Occipital lobe (tissue), 1 donor: ENCODE measurements at regions not wholly inside any gene's neighbourhood (a gene's known extent, or its start where the extent isn't known, plus 50 kb on each side); places are given as distances from the start of the nearest gene placed in this dataset.
A peak's percentile ranks its signal among the peaks of the same experiment; 100 is the strongest.
"Not testable (repeated sequence)": the region's sequence is repeated elsewhere in the genome, so short reads cannot be mapped to it uniquely, and the experiment has no call there.

Source experiments
- DNase-seq: peaks from one replicate; lab custom pipeline; 2025; lab: John Stamatoyannopoulos, UW

GRCh38 chr6:112927641-112928320 is 580.7 kb downstream of the RFPL4B start:
- DNase-seq, result no peak

GRCh38 chr6:112929641-112930040 is 582.5 kb downstream of the RFPL4B start:
- no peak for DNase-seq

- no peak for DNase-seq
Observed at GRCh38 chr6:112931832-112932231, 584.7 kb downstream of the RFPL4B start.

- no peak for DNase-seq
Observed at GRCh38 chr6:112933947-112934346, 586.8 kb downstream of the RFPL4B start.

- no peak for DNase-seq
Observed at GRCh38 chr6:112934433-112935327, 587.5 kb downstream of the RFPL4B start.

- DNase-seq, result no peak
Observed at GRCh38 chr6:112935402-112936078, 588.4 kb downstream of the RFPL4B start.

- DNase-seq, result no peak
Observed at GRCh38 chr6:112936079-112936472, 588.9 kb downstream of the RFPL4B start.

- no peak for DNase-seq
Observed at GRCh38 chr6:112936504-112936903, 589.4 kb downstream of the RFPL4B start.

- DNase-seq, result not testable (repeated sequence)
Observed at GRCh38 chr6:112937690-112938089, 590.6 kb downstream of the RFPL4B start.

GRCh38 chr6:112938650-112939049 is 591.5 kb downstream of the RFPL4B start:
- DNase-seq, result no peak

GRCh38 chr6:112939563-112939962 is 592.4 kb downstream of the RFPL4B start:
- no peak for DNase-seq

- no peak for DNase-seq
Observed at GRCh38 chr6:112941613-112942012, 594.5 kb downstream of the RFPL4B start.

GRCh38 chr6:112946051-112946450 is 598.9 kb downstream of the RFPL4B start:
- DNase-seq, result no peak

- no peak for DNase-seq
Observed at GRCh38 chr6:112947507-112947906, 600.4 kb downstream of the RFPL4B start.

GRCh38 chr6:112951829-112952228 is 604.7 kb downstream of the RFPL4B start:
- no peak for DNase-seq

- not testable (repeated sequence) for DNase-seq
Observed at GRCh38 chr6:112955743-112956142, 608.6 kb downstream of the RFPL4B start.

- peak; percentile 1 for DNase-seq
Observed at GRCh38 chr6:112956696-112957535, 609.8 kb downstream of the RFPL4B start.

- no peak for DNase-seq
Observed at GRCh38 chr6:112957536-112957916, 610.4 kb downstream of the RFPL4B start.

GRCh38 chr6:112960130-112960529 is 613.0 kb downstream of the RFPL4B start:
- DNase-seq, result not testable (repeated sequence)

GRCh38 chr6:112967974-112968373 is 620.8 kb downstream of the RFPL4B start:
- DNase-seq, result no peak

GRCh38 chr6:112971651-112972050 is 624.5 kb downstream of the RFPL4B start:
- no peak for DNase-seq
